Activated CD8-positive, alpha-beta memory T cell treated with anti-CD3 and anti-CD28 coated beads for 1 hour (primary cell): ENCODE measurements at regions not wholly inside any gene's neighbourhood (a gene's known extent, or its start where the extent isn't known, plus 50 kb on each side); places are given as distances from the start of the nearest gene placed in this dataset.
"Not testable (repeated sequence)": the region's sequence is repeated elsewhere in the genome, so short reads cannot be mapped to it uniquely, and the experiment has no call there.

Experiments used
- DNase-seq, 2 donors: peaks; one replicate each; pipeline ENCODE4 v3.0.0-alpha.2; 2020; ENCODE audit warnings: low read depth in 1 of 2; ENCODE audit errors: extremely low read depth in 1 of 2

- DNase-seq, result no peak
Observed at GRCh38 chr17:14581186-14581830, 280.4 kb downstream of the HS3ST3B1 start.

- DNase-seq, result no peak
Observed at GRCh38 chr17:14580499-14580898, 279.6 kb downstream of the HS3ST3B1 start.

GRCh38 chr17:14579716-14580115 is 278.8 kb downstream of the HS3ST3B1 start:
- no peak for DNase-seq

- no peak for DNase-seq
Observed at GRCh38 chr17:14575471-14575953, 274.6 kb downstream of the HS3ST3B1 start.

GRCh38 chr17:14560325-14560724 is 259.4 kb downstream of the HS3ST3B1 start:
- DNase-seq, result not testable (repeated sequence)

GRCh38 chr17:14559264-14560119 is 258.6 kb downstream of the HS3ST3B1 start:
- no peak for DNase-seq

GRCh38 chr17:14557480-14557879 is 256.6 kb downstream of the HS3ST3B1 start:
- no peak for DNase-seq

GRCh38 chr17:14553847-14554246 is 253.0 kb downstream of the HS3ST3B1 start:
- no peak for DNase-seq

GRCh38 chr17:14552306-14552705 is 251.4 kb downstream of the HS3ST3B1 start:
- DNase-seq, result no peak

GRCh38 chr17:14547556-14547955 is 246.7 kb downstream of the HS3ST3B1 start:
- DNase-seq, result no peak

- no peak for DNase-seq
Observed at GRCh38 chr17:14547016-14547415, 246.1 kb downstream of the HS3ST3B1 start.

GRCh38 chr17:14545156-14545906 is 244.4 kb downstream of the HS3ST3B1 start:
- no peak for DNase-seq

- DNase-seq, result no peak
Observed at GRCh38 chr17:14541714-14542113, 240.8 kb downstream of the HS3ST3B1 start.

- DNase-seq, result no peak
Observed at GRCh38 chr17:14539801-14540200, 238.9 kb downstream of the HS3ST3B1 start.

- not testable (repeated sequence) for DNase-seq
Observed at GRCh38 chr17:14532242-14532641, 231.4 kb downstream of the HS3ST3B1 start.

- DNase-seq, result no peak
Observed at GRCh38 chr17:14525551-14526455, 224.9 kb downstream of the HS3ST3B1 start.

GRCh38 chr17:14522795-14523387 is 222.0 kb downstream of the HS3ST3B1 start:
- DNase-seq, result no peak

- not testable (repeated sequence) for DNase-seq
Observed at GRCh38 chr17:14518919-14519318, 218.0 kb downstream of the HS3ST3B1 start.

GRCh38 chr17:14514973-14515372 is 214.1 kb downstream of the HS3ST3B1 start:
- DNase-seq, result no peak

GRCh38 chr17:14513835-14514234 is 213.0 kb downstream of the HS3ST3B1 start:
- DNase-seq, result no peak
